DOHH2 (cell line): ENCODE measurements at regions not wholly inside any gene's neighbourhood (a gene's known extent, or its start where the extent isn't known, plus 50 kb on each side); places are given as distances from the start of the nearest gene placed in this dataset.
A peak's percentile ranks its signal among the peaks of the same experiment; 100 is the strongest.
"Not testable (repeated sequence)": the region's sequence is repeated elsewhere in the genome, so short reads cannot be mapped to it uniquely, and the experiment has no call there.

Source experiments
- H3F3A ChIP-seq: fragments of 200-600 bp; sonication (generic), shearing (Covaris generic); 2 replicates; pipeline ENCODE4 v1.6.0; 2016; ENCODE audit warnings: antibody characterized with exemption, mild to moderate bottlenecking; ENCODE audit not compliant: control insufficient read depth, insufficient read depth
- H3K27ac ChIP-seq: fragments of 200-600 bp; sonication (generic); 2 replicates; pipeline ENCODE4 v1.5.1; 2014; ENCODE audit warnings: low read depth, mild to moderate bottlenecking, low read length, moderate library complexity
- H3K27me3 ChIP-seq: fragments of 200-600 bp; sonication (generic); 2 replicates; pipeline ENCODE4 v1.6.1; 2014; ENCODE audit warnings: mild to moderate bottlenecking, low read length, mixed read lengths; ENCODE audit not compliant: control insufficient read depth
- H3K36me3 ChIP-seq: fragments of 200-600 bp; sonication (generic); 2 replicates; pipeline ENCODE4 v1.6.1; 2014; ENCODE audit warnings: mild to moderate bottlenecking, low read length, moderate library complexity, mixed read lengths; ENCODE audit not compliant: control insufficient read depth
- H3K4me1 ChIP-seq: fragments of 200-600 bp; sonication (generic); 2 replicates; pipeline ENCODE4 v1.6.1; 2014; ENCODE audit warnings: mild to moderate bottlenecking, low read length, mixed read lengths; ENCODE audit not compliant: control insufficient read depth
- H3K4me2 ChIP-seq: fragments of 200-600 bp; sonication (generic); 2 replicates; pipeline ENCODE4 v1.6.0; 2014; ENCODE audit warnings: mild to moderate bottlenecking, low read length, moderate library complexity
- H3K4me3 ChIP-seq: fragments of 200-600 bp; sonication (generic); 2 replicates; pipeline ENCODE4 v1.5.1; 2014; ENCODE audit warnings: mild to moderate bottlenecking, low read length, mixed read lengths
- H3K79me2 ChIP-seq: fragments of 200-600 bp; sonication (generic); 2 replicates; pipeline ENCODE4 v1.6.1; 2014; ENCODE audit warnings: mild to moderate bottlenecking, low read length, mixed read lengths; ENCODE audit not compliant: control insufficient read depth
- H3K9me2 ChIP-seq: fragments of 200-600 bp; sonication (generic); replicated peaks from 2 replicates; pipeline ENCODE4 v1.6.1; 2014; ENCODE audit warnings: mild to moderate bottlenecking, low read length, mixed read lengths; ENCODE audit not compliant: control insufficient read depth
- H3K9me3 ChIP-seq: fragments of 200-600 bp; sonication (generic); 2 replicates; pipeline ENCODE4 v1.6.1; 2014; ENCODE audit warnings: antibody characterized with exemption, low read length, mixed read lengths; ENCODE audit not compliant: control insufficient read depth, insufficient read depth
- H4K20me1 ChIP-seq: fragments of 200-600 bp; sonication (generic); 2 replicates; pipeline ENCODE4 v1.6.0; 2014; ENCODE audit warnings: low read depth, mild to moderate bottlenecking, antibody characterized with exemption, low read length, moderate library complexity; ENCODE audit not compliant: control insufficient read depth, insufficient read depth
- CTCF ChIP-seq: fragments of 200-600 bp; sonication (generic); IDR thresholded peaks from one replicate; pipeline ENCODE4 v1.5.1; 2014; ENCODE audit warnings: antibody characterized with exemption, mild to moderate bottlenecking, low read depth, low read length; ENCODE audit not compliant: poor library complexity, severe bottlenecking
- EZH2phosphoT487 ChIP-seq: fragments of 200-600 bp; sonication (generic); IDR thresholded peaks from 2 replicates; pipeline ENCODE4 v1.6.1; 2017; ENCODE audit warnings: borderline replicate concordance, mild to moderate bottlenecking, antibody characterized with exemption, low read length, moderate library complexity, mixed read lengths

GRCh38 chr13:24619282-24619681 is 60.9 kb upstream of the ATP12A start:
- no peaks in the 10 kb centered on the region for H3K9me2 ChIP-seq
- H3K79me2 ChIP-seq = no peaks in the 10 kb centered on the region
- H3K4me1 ChIP-seq = peaks cover 57% of the 10 kb centered on the region
- H3K9me3 ChIP-seq = peaks cover 10% of the 10 kb centered on the region; the same call in 1 of the 2 replicates
- peak overlapping the region; percentile 60 for H3K4me2 ChIP-seq
- peaks cover 10% of the 10 kb centered on the region for H3F3A ChIP-seq
- H4K20me1 ChIP-seq = no peaks in the 10 kb centered on the region
- TF ChIP-seq CTCF (no peak), EZH2phosphoT487 (no peak)
- H3K27me3 ChIP-seq = no peaks in the 10 kb centered on the region
- H3K4me3 ChIP-seq = peak overlapping the region; percentile 30; the same call in 1 of the 2 replicates
- H3K36me3 ChIP-seq = no peaks in the 10 kb centered on the region
- peak overlapping the region; percentile 85 for H3K27ac ChIP-seq

GRCh38 chr13:24622481-24623148 is 57.6 kb upstream of the ATP12A start:
- H3K79me2 ChIP-seq, H3K4me2 ChIP-seq, H3K27me3 ChIP-seq, H3K4me3 ChIP-seq, H3K9me2 ChIP-seq, H4K20me1 ChIP-seq, H3K27ac ChIP-seq, H3K36me3 ChIP-seq: not testable (repeated sequence)
- Histone ChIP-seq H3K4me1 (peaks cover 66% of the 10 kb centered on the region), H3F3A (peaks cover 26% of the 10 kb centered on the region), H3K9me3 (peaks cover 13% of the 10 kb centered on the region; the same call in 1 of the 2 replicates)

GRCh38 chr13:24623149-24623665 is 57.0 kb upstream of the ATP12A start:
- H3K4me2 ChIP-seq = no peak overlapping the region
- no peak overlapping the region for H3K27ac ChIP-seq
- H3K4me1 ChIP-seq = peaks cover 64% of the 10 kb centered on the region
- no peak overlapping the region for H3K4me3 ChIP-seq
- H3K36me3 ChIP-seq = no peaks in the 10 kb centered on the region
- H3K27me3 ChIP-seq = no peaks in the 10 kb centered on the region
- no peaks in the 10 kb centered on the region for H3K9me2 ChIP-seq
- TF ChIP-seq CTCF = no peak
- H3K79me2 ChIP-seq = no peaks in the 10 kb centered on the region
- peaks cover 26% of the 10 kb centered on the region for H3F3A ChIP-seq
- H3K9me3 ChIP-seq = peaks cover 13% of the 10 kb centered on the region; the same call in 1 of the 2 replicates
- no peaks in the 10 kb centered on the region for H4K20me1 ChIP-seq

- TF ChIP-seq CTCF (no peak), EZH2phosphoT487 (no peak)
- no peaks in the 10 kb centered on the region for H3K79me2 ChIP-seq
- H4K20me1 ChIP-seq = no peaks in the 10 kb centered on the region
Observed at GRCh38 chr13:24624363-24624762, 55.8 kb upstream of the ATP12A start.

More at GRCh38 chr13:24624363-24624762, 55.8 kb upstream of the ATP12A start:
- no peaks in the 10 kb centered on the region for H3K36me3 ChIP-seq
- H3K4me1 ChIP-seq = peaks cover 54% of the 10 kb centered on the region
- H3K4me3 ChIP-seq = peak overlapping the region; percentile 44; the same call in 1 of the 2 replicates
- no peaks in the 10 kb centered on the region for H3K9me2 ChIP-seq
- peak overlapping the region; percentile 89; the same call in 1 of the 2 replicates for H3K27ac ChIP-seq
- H3F3A ChIP-seq = peaks cover 20% of the 10 kb centered on the region
- peaks cover 13% of the 10 kb centered on the region; the same call in 1 of the 2 replicates for H3K9me3 ChIP-seq
- H3K4me2 ChIP-seq = peak overlapping the region; percentile 62; the same call in 1 of the 2 replicates
- H3K27me3 ChIP-seq = no peaks in the 10 kb centered on the region
